Right lobe of liver (tissue), 6 donors: ENCODE measurements at regions not wholly inside any gene's neighbourhood (a gene's known extent, or its start where the extent isn't known, plus 50 kb on each side); places are given as distances from the start of the nearest gene placed in this dataset.

ENCODE experiments used
- ATAC-seq, 4 donors: fragments of 200-7000 bp; cut with Tn5 transposase; one replicate each; pipeline ENCODE4 v1.9.1; 2020; ENCODE audit warnings: mild to moderate bottlenecking in 4 of 4, moderate library complexity in 4 of 4
- DNase-seq, 3 donors: peaks; one replicate each; pipeline ENCODE4 v3.0.0-alpha.2; 2020
- H3K27ac ChIP-seq, 3 donors: fragments of 200-600 bp; one replicate each; pipeline ENCODE4 v1.8.0; 2022
- H3K27me3 ChIP-seq, 2 donors: fragments of 200-600 bp; one replicate each; pipeline ENCODE4 v1.8.0; 2022
- H3K36me3 ChIP-seq, 4 donors: fragments of 200-600 bp; sonication (generic) in 1 of 4; one replicate each; pipeline versions ENCODE4 v1.5.1 to v1.8.0; 2017 to 2022; ENCODE audit warnings: control low read depth in 1 of 4
- H3K4me1 ChIP-seq, 4 donors: fragments of 200-600 bp; sonication (generic) in 1 of 4; one replicate each; pipeline versions ENCODE4 v1.5.1 to v1.8.0; 2017 to 2022; ENCODE audit warnings: control low read depth in 1 of 4
- H3K4me3 ChIP-seq, 3 donors: fragments of 200-600 bp; one replicate each; pipeline ENCODE4 v1.8.0; 2022
- H3K9me3 ChIP-seq, 4 donors: fragments of 200-600 bp; sonication (generic) in 1 of 4; one replicate each; pipeline versions ENCODE4 v1.5.1 to v1.8.0; 2017 to 2022; ENCODE audit warnings: control low read depth in 1 of 4
- POLR2A ChIP-seq: fragments of 450-650 bp; IDR thresholded peaks from one replicate; pipeline ENCODE4 v1.6.1; 2017; ENCODE audit warnings: antibody characterized with exemption, mild to moderate bottlenecking
- WGBS: methylation state at CpG from one replicate; pipeline ENCODE4 v1.1.6; 2018; ENCODE audit warnings: low coverage, low lambda C conversion rate; ENCODE audit not compliant: insufficient coverage; ENCODE audit errors: missing lambda C conversion rate; 5-methylcytosine and 5-hydroxymethylcytosine counted together
- intact Hi-C, 2 donors: fragments of 100-400 bp; cut with DNase I; formaldehyde crosslinking; loops; one replicate each; pipeline versions ENCODE4 v1.11.2 to v1.14.1; 2022
- TF ChIP-seq, protein P1 (sequence below), 4 donors: fragments of 200-600 bp in 3 of 4; fragments of 450-650 bp in 1 of 4; IDR thresholded peaks; one replicate each; pipeline versions ENCODE4 v1.5.1 to v1.8.0; 2016 to 2022; ENCODE audit warnings: antibody characterized with exemption in 4 of 4, mild to moderate bottlenecking in 2 of 4
- donor health status: DM: no; HTN: yes; CAD: no.
- donor health status: DM: no; HTN: no; CAD: no.
- donor health status: DM: no; HTN: no; CAD: no.
- donor health status: DM: no; HTN: yes; CAD: no.
- donor health status: DM: no; HTN: yes; CAD: no.

GRCh38 chr6:147903931-147904330, 395.4 kb downstream of the SAMD5 start:
- no peak overlapping the region for H3K4me3 ChIP-seq
- TF ChIP-seq, protein P1, sequence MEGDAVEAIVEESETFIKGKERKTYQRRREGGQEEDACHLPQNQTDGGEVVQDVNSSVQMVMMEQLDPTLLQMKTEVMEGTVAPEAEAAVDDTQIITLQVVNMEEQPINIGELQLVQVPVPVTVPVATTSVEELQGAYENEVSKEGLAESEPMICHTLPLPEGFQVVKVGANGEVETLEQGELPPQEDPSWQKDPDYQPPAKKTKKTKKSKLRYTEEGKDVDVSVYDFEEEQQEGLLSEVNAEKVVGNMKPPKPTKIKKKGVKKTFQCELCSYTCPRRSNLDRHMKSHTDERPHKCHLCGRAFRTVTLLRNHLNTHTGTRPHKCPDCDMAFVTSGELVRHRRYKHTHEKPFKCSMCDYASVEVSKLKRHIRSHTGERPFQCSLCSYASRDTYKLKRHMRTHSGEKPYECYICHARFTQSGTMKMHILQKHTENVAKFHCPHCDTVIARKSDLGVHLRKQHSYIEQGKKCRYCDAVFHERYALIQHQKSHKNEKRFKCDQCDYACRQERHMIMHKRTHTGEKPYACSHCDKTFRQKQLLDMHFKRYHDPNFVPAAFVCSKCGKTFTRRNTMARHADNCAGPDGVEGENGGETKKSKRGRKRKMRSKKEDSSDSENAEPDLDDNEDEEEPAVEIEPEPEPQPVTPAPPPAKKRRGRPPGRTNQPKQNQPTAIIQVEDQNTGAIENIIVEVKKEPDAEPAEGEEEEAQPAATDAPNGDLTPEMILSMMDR (IDR thresholded peaks at IDR 0.05) = no peak
- TF ChIP-seq POLR2A = no peak
- H3K36me3 ChIP-seq = no peaks in the 10 kb centered on the region
- no peaks in the 10 kb centered on the region for H3K4me1 ChIP-seq
- H3K27me3 ChIP-seq = no peaks in the 10 kb centered on the region
- 73% methylated on average over 2 of the region's 2 CpGs for WGBS
- DNase-seq = no peak
- ATAC-seq = no peak
- no peak overlapping the region for H3K27ac ChIP-seq
- H3K9me3 ChIP-seq = no peaks in the 10 kb centered on the region
- intact Hi-C loops = no loop called here

- no peak for TF ChIP-seq POLR2A
- TF ChIP-seq, protein P1 (IDR thresholded peaks at IDR 0.05) = no peak
- 90% methylated on average over 4 of the region's 4 CpGs for WGBS
- Histone ChIP-seq H3K36me3 (no peaks in the 10 kb centered on the region), H3K4me3 (no peak overlapping the region), H3K4me1 (no peaks in the 10 kb centered on the region), H3K27ac (no peak overlapping the region), H3K27me3 (no peaks in the 10 kb centered on the region), H3K9me3 (no peaks in the 10 kb centered on the region)
- ATAC-seq (no peak), DNase-seq (no peak)
- intact Hi-C loops = no loop called here
Measured at GRCh38 chr6:147904416-147904815, 395.9 kb downstream of the SAMD5 start.

GRCh38 chr6:147905711-147906110, 397.2 kb downstream of the SAMD5 start:
- Histone ChIP-seq H3K9me3 (no peaks in the 10 kb centered on the region), H3K36me3 (no peaks in the 10 kb centered on the region), H3K4me1 (no peaks in the 10 kb centered on the region), H3K27ac (no peak overlapping the region), H3K4me3 (no peak overlapping the region), H3K27me3 (no peaks in the 10 kb centered on the region)
- intact Hi-C loops = no loop called here
- ATAC-seq (no peak), DNase-seq (no peak)
- 89% methylated on average over 3 of the region's 3 CpGs for WGBS
- no peak for TF ChIP-seq POLR2A
- TF ChIP-seq, protein P1 (IDR thresholded peaks at IDR 0.05) = no peak

DNA sequence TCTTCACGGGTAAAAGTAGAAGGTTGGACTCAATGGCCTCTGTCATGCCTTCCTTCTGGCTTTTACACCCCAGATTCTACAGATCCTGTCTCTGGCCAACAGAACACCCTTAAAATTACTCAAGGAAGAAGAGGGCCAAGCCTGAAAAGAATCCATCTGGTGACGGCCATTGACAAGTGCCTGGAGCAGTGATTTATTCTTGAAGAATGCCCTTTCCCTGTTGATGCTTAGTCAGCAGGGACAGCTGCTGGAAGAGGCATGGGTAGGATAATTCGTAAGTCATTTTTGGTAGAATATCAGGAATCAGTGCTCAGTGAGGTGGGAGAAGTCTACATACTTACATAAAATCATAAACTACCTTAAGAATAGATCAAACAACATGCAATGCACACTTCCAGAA, 397.9 kb downstream of the SAMD5 start:
- intact Hi-C loops = no loop called here
- H3K27ac ChIP-seq = no peak overlapping the region
- DNase-seq (no peak), ATAC-seq (no peak)
- H3K4me3 ChIP-seq = no peak overlapping the region
- no peaks in the 10 kb centered on the region for H3K4me1 ChIP-seq
- H3K27me3 ChIP-seq = no peaks in the 10 kb centered on the region
- no peaks in the 10 kb centered on the region for H3K36me3 ChIP-seq
- no peaks in the 10 kb centered on the region for H3K9me3 ChIP-seq
- TF ChIP-seq POLR2A = no peak
- TF ChIP-seq, protein P1 (IDR thresholded peaks at IDR 0.05) = no peak
- WGBS = 74% methylated on average over 3 of the region's 3 CpGs

DNA sequence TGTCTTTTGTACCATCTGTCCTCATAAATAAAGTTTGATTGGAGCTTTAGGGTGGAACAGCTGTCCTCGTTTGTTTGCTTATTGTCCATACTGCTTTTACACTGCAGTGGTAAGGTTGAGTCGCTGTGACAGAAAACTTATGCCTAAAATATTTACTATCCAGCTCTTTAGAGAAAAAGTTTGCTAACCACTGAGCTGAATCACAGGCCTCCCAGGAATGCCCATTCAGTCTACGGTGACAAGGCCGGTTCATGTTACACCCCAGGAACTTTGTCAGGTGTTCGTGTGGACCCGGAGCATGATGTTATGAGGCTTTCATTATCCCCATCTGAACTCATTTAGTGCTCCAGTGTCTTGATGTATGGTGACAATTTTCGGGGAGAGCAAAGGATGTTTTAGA, 401.1 kb downstream of the SAMD5 start:
- WGBS = 82% methylated on average over 3 of the region's 7 CpGs
- H3K27ac ChIP-seq = no peak overlapping the region
- no peaks in the 10 kb centered on the region for H3K4me1 ChIP-seq
- H3K4me3 ChIP-seq = no peak overlapping the region
- no peaks in the 10 kb centered on the region for H3K36me3 ChIP-seq
- no peaks in the 10 kb centered on the region for H3K9me3 ChIP-seq
- no peaks in the 10 kb centered on the region for H3K27me3 ChIP-seq
- TF ChIP-seq, protein P1 (IDR thresholded peaks at IDR 0.05) = no peak
- TF ChIP-seq POLR2A = no peak
- DNase-seq (no peak), ATAC-seq (no peak)
- intact Hi-C loops = no loop called here
